HEK293 (cell line): ENCODE measurements at regions not wholly inside any gene's neighbourhood (a gene's known extent, or its start where the extent isn't known, plus 50 kb on each side); places are given as distances from the start of the nearest gene placed in this dataset.

Source experiments
- CTCF ChIA-PET: fragments of 350-600 bp; formaldehyde crosslinking; extraction: SDS; loops from one replicate; lab custom pipeline; 2021; ENCODE audit warnings: antibody characterized with exemption; lab: Yijun Ruan, JAX
- POLR2A ChIA-PET: fragments of 300-600 bp; formaldehyde crosslinking; extraction: SDS; loops from one replicate; lab custom pipeline; 2020; ENCODE audit warnings: antibody characterized with exemption, inconsistent platforms; lab: Yijun Ruan, JAX
- H3K27ac ChIP-seq: fragments of 200-500 bp; sonication (Bioruptor generic); 2 replicates; pipeline ENCODE4 v1.5.1; 2014; ENCODE audit warnings: low read depth, low read length, control low read depth, inconsistent platforms; ENCODE audit errors: extremely low read depth
- H3K36me3 ChIP-seq, 2 experiments: fragments of 200-500 bp in 1 of 2; sonication (Bioruptor generic) in 1 of 2; 1 replicate in 1 of 2; 2 replicates in 1 of 2; pipeline ENCODE4 v1.5.1; 2014 to 2017; ENCODE audit warnings: inconsistent platforms in 2 of 2, low read length in 2 of 2; ENCODE audit not compliant: control insufficient read depth in 2 of 2, insufficient read depth in 1 of 2
- H3K4me1 ChIP-seq: fragments of 200-500 bp; sonication (Bioruptor generic); 2 replicates; pipeline ENCODE4 v1.5.1; 2014; ENCODE audit warnings: mild to moderate bottlenecking, low read length, inconsistent platforms; ENCODE audit not compliant: control insufficient read depth, insufficient read depth
- H3K4me3 ChIP-seq: 2 replicates; pipeline ENCODE4 v1.5.1; 2011; ENCODE audit warnings: low read depth, mild to moderate bottlenecking, control low read depth, low read length, moderate library complexity
- H3K9me3 ChIP-seq: fragments of 200-500 bp; sonication (Bioruptor generic); 2 replicates; pipeline ENCODE4 v1.5.1; 2014; ENCODE audit warnings: low read depth, low read length, inconsistent platforms; ENCODE audit not compliant: control insufficient read depth, insufficient read depth
- HOXC10 ChIP-seq: sonication (generic); formaldehyde crosslinking; IDR thresholded peaks from 2 replicates; pipeline ENCODE4 v1.8.1; 2023; ENCODE audit warnings: mild to moderate bottlenecking, missing genetic modification reagents
- KLF1 ChIP-seq: fragments of 450-650 bp; formaldehyde crosslinking; IDR thresholded peaks from 2 replicates; pipeline ENCODE4 v1.5.1; 2016; ENCODE audit warnings: missing biosample characterization, missing genetic modification characterization
- KLF9 ChIP-seq: fragments of 450-650 bp; formaldehyde crosslinking; IDR thresholded peaks from 2 replicates; pipeline ENCODE4 v1.5.1; 2016; ENCODE audit warnings: missing biosample characterization, missing genetic modification characterization, low read depth
- RBAK ChIP-seq: fragments of 450-650 bp; formaldehyde crosslinking; IDR thresholded peaks from 2 replicates; pipeline ENCODE4 v1.5.1; 2016; ENCODE audit warnings: missing biosample characterization, missing genetic modification characterization
- SP7 ChIP-seq: fragments of 450-650 bp; formaldehyde crosslinking; IDR thresholded peaks from 2 replicates; pipeline ENCODE4 v1.5.1; 2016; ENCODE audit warnings: missing biosample characterization, missing genetic modification characterization
- ZBTB20 ChIP-seq: fragments of 450-650 bp; formaldehyde crosslinking; IDR thresholded peaks from 2 replicates; pipeline ENCODE4 v1.5.1; 2016; ENCODE audit warnings: missing biosample characterization, missing genetic modification characterization
- ZFHX2 ChIP-seq: fragments of 450-650 bp; formaldehyde crosslinking; conservative IDR thresholded peaks from 2 replicates; pipeline ENCODE4 v1.5.1; 2016; ENCODE audit warnings: missing biosample characterization, missing genetic modification characterization
- ZNF146 ChIP-seq: fragments of 450-650 bp; formaldehyde crosslinking; IDR thresholded peaks from 2 replicates; pipeline ENCODE4 v1.5.1; 2016; ENCODE audit warnings: missing biosample characterization, missing genetic modification characterization
- ZNF174 ChIP-seq: fragments of 450-650 bp; formaldehyde crosslinking; IDR thresholded peaks from 2 replicates; pipeline ENCODE4 v1.5.0; 2017; ENCODE audit warnings: missing biosample characterization, mild to moderate bottlenecking, missing genetic modification characterization
- ZNF221 ChIP-seq: fragments of 450-650 bp; formaldehyde crosslinking; IDR thresholded peaks from 2 replicates; pipeline ENCODE4 v1.5.1; 2017; ENCODE audit warnings: missing biosample characterization, missing genetic modification characterization, borderline replicate concordance
- ZNF292 ChIP-seq: fragments of 450-650 bp; formaldehyde crosslinking; IDR thresholded peaks from 2 replicates; pipeline ENCODE4 v1.5.1; 2016; ENCODE audit warnings: low read depth, missing biosample characterization, missing genetic modification characterization, borderline replicate concordance
- ZNF366 ChIP-seq: fragments of 450-650 bp; formaldehyde crosslinking; conservative IDR thresholded peaks from 2 replicates; pipeline ENCODE4 v1.5.1; 2016; ENCODE audit warnings: missing biosample characterization, missing genetic modification characterization
- ZNF48 ChIP-seq: fragments of 450-650 bp; formaldehyde crosslinking; IDR thresholded peaks from 2 replicates; pipeline ENCODE4 v1.5.1; 2016; ENCODE audit warnings: missing biosample characterization, missing genetic modification characterization
- ZNF629 ChIP-seq: fragments of 450-650 bp; formaldehyde crosslinking; IDR thresholded peaks from 2 replicates; pipeline ENCODE4 v1.5.1; 2017; ENCODE audit warnings: missing biosample characterization, missing genetic modification characterization
- ZNF670 ChIP-seq: fragments of 450-650 bp; formaldehyde crosslinking; IDR thresholded peaks from 2 replicates; pipeline ENCODE4 v1.5.1; 2016; ENCODE audit warnings: missing biosample characterization, missing genetic modification characterization, low read depth
- ZNF791 ChIP-seq: fragments of 450-650 bp; formaldehyde crosslinking; IDR thresholded peaks from 2 replicates; pipeline ENCODE4 v1.5.1; 2016; ENCODE audit warnings: missing biosample characterization, missing genetic modification characterization
- ZSCAN30 ChIP-seq: fragments of 450-650 bp; IDR thresholded peaks from 2 replicates; pipeline ENCODE4 v1.5.1; 2018; ENCODE audit warnings: missing biosample characterization, mild to moderate bottlenecking, missing genetic modification characterization, moderate library complexity
- ZXDB ChIP-seq: fragments of 450-650 bp; formaldehyde crosslinking; IDR thresholded peaks from 2 replicates; pipeline ENCODE4 v1.5.1; 2016; ENCODE audit warnings: missing biosample characterization, missing genetic modification characterization
- TF ChIP-seq, protein P1 (sequence below): fragments of 450-650 bp; formaldehyde crosslinking; IDR thresholded peaks from 2 replicates; pipeline ENCODE4 v1.5.1; 2017; ENCODE audit warnings: missing biosample characterization, missing genetic modification characterization
- TF ChIP-seq, protein P2 (sequence below): fragments of 450-650 bp; formaldehyde crosslinking; IDR thresholded peaks from 2 replicates; pipeline ENCODE4 v1.5.1; 2016; ENCODE audit warnings: missing biosample characterization, missing genetic modification characterization
- TF ChIP-seq, protein P3 (sequence below): fragments of 450-650 bp; formaldehyde crosslinking; IDR thresholded peaks from 2 replicates; pipeline ENCODE4 v1.5.1; 2016; ENCODE audit warnings: missing biosample characterization, missing genetic modification characterization
- TF ChIP-seq, protein P4 (sequence below): fragments of 450-650 bp; formaldehyde crosslinking; IDR thresholded peaks from 2 replicates; pipeline ENCODE4 v1.5.1; 2016; ENCODE audit warnings: missing biosample characterization, missing genetic modification characterization, low read depth

DNA sequence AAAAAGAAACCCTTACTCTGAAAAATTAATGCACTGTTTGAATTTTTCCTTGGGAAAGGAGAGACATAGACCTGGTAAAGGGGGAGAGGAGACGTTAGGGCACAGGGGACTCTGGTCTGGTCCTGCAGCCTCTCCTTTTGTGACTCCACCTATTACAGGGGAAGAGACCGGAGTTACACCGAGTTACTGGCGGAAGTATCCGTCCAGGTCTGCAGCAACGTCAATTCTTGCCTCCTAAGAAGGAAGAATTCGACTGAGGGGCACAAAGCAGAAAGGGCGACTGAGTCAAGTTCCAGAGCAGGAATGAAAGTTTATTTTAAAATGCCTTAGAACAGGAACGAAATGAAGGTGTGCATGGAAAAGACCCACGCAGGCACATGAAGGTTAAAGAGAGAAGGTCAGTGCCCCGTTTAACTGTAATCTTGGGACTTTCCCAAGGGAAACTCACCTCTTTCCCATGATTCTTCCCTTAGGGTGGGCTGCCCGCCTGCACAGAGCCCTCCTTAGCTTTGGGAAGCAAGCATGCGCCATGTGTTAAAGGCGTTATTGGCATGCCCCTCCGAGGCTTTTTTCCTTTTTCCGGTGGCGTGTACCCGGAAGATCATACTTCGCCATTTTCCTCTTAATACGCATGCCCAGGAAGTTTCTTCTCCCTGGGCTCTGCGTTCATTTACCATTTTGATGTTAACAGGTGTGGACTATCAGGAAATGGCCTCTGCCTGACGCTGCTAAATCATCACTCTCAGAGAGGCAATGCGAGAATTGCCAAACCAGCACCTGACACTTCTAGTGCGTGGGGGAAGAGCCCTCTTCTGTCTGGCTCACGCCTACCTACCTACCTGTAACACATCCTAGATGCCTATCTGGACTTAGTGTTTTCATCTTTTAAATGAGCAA lies 409.6 kb upstream of the PAPPA start:
- Histone ChIP-seq H3K4me3 (no peak overlapping the region), H3K4me1 (no peaks in the 10 kb centered on the region), H3K27ac (no peak overlapping the region), H3K36me3 (no peaks in the 10 kb centered on the region)
- POLR2A ChIA-PET: no interaction called here
- CTCF ChIA-PET: no interaction called here
- no peak for TF ChIP-seq RBAK (tag by site-specific recombination)
- no peak for TF ChIP-seq ZBTB20
- TF ChIP-seq HOXC10 (CRISPR knock-in tag): no peak
- no peak for TF ChIP-seq ZNF670
- no peak for TF ChIP-seq ZNF146
- TF ChIP-seq SP7 (tag by site-specific recombination): no peak
- no peak for TF ChIP-seq KLF9 (tag by site-specific recombination)
- TF ChIP-seq, protein P1, sequence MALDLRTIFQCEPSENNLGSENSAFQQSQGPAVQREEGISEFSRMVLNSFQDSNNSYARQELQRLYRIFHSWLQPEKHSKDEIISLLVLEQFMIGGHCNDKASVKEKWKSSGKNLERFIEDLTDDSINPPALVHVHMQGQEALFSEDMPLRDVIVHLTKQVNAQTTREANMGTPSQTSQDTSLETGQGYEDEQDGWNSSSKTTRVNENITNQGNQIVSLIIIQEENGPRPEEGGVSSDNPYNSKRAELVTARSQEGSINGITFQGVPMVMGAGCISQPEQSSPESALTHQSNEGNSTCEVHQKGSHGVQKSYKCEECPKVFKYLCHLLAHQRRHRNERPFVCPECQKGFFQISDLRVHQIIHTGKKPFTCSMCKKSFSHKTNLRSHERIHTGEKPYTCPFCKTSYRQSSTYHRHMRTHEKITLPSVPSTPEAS: no peak
- TF ChIP-seq, protein P2, sequence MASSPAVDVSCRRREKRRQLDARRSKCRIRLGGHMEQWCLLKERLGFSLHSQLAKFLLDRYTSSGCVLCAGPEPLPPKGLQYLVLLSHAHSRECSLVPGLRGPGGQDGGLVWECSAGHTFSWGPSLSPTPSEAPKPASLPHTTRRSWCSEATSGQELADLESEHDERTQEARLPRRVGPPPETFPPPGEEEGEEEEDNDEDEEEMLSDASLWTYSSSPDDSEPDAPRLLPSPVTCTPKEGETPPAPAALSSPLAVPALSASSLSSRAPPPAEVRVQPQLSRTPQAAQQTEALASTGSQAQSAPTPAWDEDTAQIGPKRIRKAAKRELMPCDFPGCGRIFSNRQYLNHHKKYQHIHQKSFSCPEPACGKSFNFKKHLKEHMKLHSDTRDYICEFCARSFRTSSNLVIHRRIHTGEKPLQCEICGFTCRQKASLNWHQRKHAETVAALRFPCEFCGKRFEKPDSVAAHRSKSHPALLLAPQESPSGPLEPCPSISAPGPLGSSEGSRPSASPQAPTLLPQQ (tag by site-specific recombination): no peak
- no peak for TF ChIP-seq ZNF366
- TF ChIP-seq ZNF629 (tag by site-specific recombination): no peak
- TF ChIP-seq, protein P3, sequence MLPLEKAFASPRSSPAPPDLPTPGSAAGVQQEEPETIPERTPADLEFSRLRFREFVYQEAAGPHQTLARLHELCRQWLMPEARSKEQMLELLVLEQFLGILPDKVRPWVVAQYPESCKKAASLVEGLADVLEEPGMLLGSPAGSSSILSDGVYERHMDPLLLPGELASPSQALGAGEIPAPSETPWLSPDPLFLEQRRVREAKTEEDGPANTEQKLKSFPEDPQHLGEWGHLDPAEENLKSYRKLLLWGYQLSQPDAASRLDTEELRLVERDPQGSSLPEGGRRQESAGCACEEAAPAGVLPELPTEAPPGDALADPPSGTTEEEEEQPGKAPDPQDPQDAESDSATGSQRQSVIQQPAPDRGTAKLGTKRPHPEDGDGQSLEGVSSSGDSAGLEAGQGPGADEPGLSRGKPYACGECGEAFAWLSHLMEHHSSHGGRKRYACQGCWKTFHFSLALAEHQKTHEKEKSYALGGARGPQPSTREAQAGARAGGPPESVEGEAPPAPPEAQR (tag by site-specific recombination): no peak
- TF ChIP-seq, protein P4, sequence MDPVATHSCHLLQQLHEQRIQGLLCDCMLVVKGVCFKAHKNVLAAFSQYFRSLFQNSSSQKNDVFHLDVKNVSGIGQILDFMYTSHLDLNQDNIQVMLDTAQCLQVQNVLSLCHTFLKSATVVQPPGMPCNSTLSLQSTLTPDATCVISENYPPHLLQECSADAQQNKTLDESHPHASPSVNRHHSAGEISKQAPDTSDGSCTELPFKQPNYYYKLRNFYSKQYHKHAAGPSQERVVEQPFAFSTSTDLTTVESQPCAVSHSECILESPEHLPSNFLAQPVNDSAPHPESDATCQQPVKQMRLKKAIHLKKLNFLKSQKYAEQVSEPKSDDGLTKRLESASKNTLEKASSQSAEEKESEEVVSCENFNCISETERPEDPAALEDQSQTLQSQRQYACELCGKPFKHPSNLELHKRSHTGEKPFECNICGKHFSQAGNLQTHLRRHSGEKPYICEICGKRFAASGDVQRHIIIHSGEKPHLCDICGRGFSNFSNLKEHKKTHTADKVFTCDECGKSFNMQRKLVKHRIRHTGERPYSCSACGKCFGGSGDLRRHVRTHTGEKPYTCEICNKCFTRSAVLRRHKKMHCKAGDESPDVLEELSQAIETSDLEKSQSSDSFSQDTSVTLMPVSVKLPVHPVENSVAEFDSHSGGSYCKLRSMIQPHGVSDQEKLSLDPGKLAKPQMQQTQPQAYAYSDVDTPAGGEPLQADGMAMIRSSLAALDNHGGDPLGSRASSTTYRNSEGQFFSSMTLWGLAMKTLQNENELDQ (tag by site-specific recombination): no peak
- no peak for TF ChIP-seq ZNF292 (tag by site-specific recombination)
- TF ChIP-seq ZFHX2 (tag by site-specific recombination): no peak
- TF ChIP-seq ZSCAN30 (tag by site-specific recombination): no peak
- TF ChIP-seq ZNF221 (tag by site-specific recombination): no peak
- TF ChIP-seq ZNF174 (tag by site-specific recombination): no peak
- TF ChIP-seq, all 188 proteins: peak for 0
- H3K9me3 ChIP-seq: no peaks in the 10 kb centered on the region

DNA sequence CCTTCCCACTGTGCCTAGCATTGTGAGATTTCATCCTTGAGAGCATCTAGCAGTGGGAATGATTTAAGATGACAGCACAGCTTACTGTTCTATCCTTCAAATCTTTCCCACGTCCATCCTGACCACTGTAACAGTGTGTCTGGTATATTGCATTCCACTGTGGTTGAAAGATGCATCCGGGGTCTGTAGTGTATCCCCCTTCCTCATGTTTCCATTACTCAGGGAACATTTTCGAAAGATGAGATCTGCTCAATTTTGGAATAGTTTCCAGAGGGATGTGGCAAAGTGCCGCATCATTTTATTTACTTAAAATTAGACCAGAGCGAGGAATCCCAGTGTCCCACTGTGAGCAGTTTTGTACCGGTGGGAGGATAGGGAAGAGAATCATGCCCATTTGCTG lies 407.1 kb upstream of the PAPPA start:
- Histone ChIP-seq H3K36me3 (no peaks in the 10 kb centered on the region), H3K9me3 (no peaks in the 10 kb centered on the region), H3K4me1 (no peaks in the 10 kb centered on the region), H3K4me3 (no peak overlapping the region), H3K27ac (no peak overlapping the region)
- CTCF ChIA-PET: interaction anchor here (0.6 kb wide), 1 partner anchor 915 kb away, joined by 4 read pairs; no protein-coding TSS in a partner anchor
- TF ChIP-seq ZNF791 (tag by site-specific recombination) (no peak), KLF1 (tag by site-specific recombination) (no peak), ZNF48 (no peak), ZXDB (tag by site-specific recombination) (no peak)
- TF ChIP-seq, all 188 proteins: peak for 0
- POLR2A ChIA-PET: no interaction called here
